Endothelial cell of umbilical vein (primary cell): ENCODE measurements at regions not wholly inside any gene's neighbourhood (a gene's known extent, or its start where the extent isn't known, plus 50 kb on each side); places are given as distances from the start of the nearest gene placed in this dataset.

ENCODE experiments used
- BruUV-seq: library from RNA; stranded (reverse); fragments of 400-500 nt; replicated peaks from 2 replicates; lab custom pipeline; 2021; lab: Mats Ljungman, UMichigan
- CTCF ChIA-PET: fragments of 300-600, 350-600 bp; sonication (Branson Sonifier 250); formaldehyde crosslinking; loops from one replicate; lab custom pipeline; 2021; ENCODE audit warnings: antibody characterized with exemption, inconsistent platforms; lab: Charles Lee
- POLR2A ChIA-PET: fragments of 300-600, 350-600 bp; sonication (Branson Sonifier 250); formaldehyde crosslinking; loops from one replicate; lab custom pipeline; 2021; ENCODE audit warnings: antibody characterized with exemption, inconsistent platforms; lab: Charles Lee
- DNase-seq: peaks from one replicate; pipeline ENCODE4 v3.0.0-alpha.2; 2011; ENCODE audit warnings: low read depth, low spot score
- FAIRE-seq: peaks from 2 replicates; lab custom pipeline; 2011; peaks lifted over from hg19 to GRCh38; lab: Jason Lieb, UNC
- H2AFZ ChIP-seq: 2 replicates; pipeline ENCODE4 v1.6.0; 2012; ENCODE audit warnings: low read depth, low read length, control low read depth, inconsistent platforms
- H3K27ac ChIP-seq: 2 replicates; pipeline ENCODE4 v1.5.1; 2011; ENCODE audit warnings: low read depth, mild to moderate bottlenecking, control low read depth, low read length, moderate library complexity; ENCODE audit not compliant: insufficient read depth
- H3K27me3 ChIP-seq, 2 experiments: 2 replicates each; pipeline versions ENCODE4 v1.6.0 to v1.6.1; 2011; ENCODE audit warnings: low read length in 2 of 2, mixed read lengths in 1 of 2; ENCODE audit not compliant: control insufficient read depth in 2 of 2, insufficient read depth in 2 of 2
- H3K36me3 ChIP-seq, 2 experiments: 2 replicates in 1 of 2; 3 replicates in 1 of 2; pipeline ENCODE4 v1.5.1; 2011; ENCODE audit warnings: low read length in 2 of 2, mild to moderate bottlenecking in 1 of 2, moderate library complexity in 1 of 2; ENCODE audit not compliant: control insufficient read depth in 2 of 2, insufficient read depth in 2 of 2; ENCODE audit errors: extremely low read depth in 1 of 2
- H3K4me1 ChIP-seq: 3 replicates; pipeline ENCODE4 v1.5.1; 2011; ENCODE audit warnings: mild to moderate bottlenecking, low read length; ENCODE audit not compliant: control insufficient read depth, insufficient read depth; ENCODE audit errors: extremely low read depth
- H3K4me2 ChIP-seq: 2 replicates; pipeline ENCODE4 v1.6.1; 2011; ENCODE audit warnings: low read length, control low read depth, mixed read lengths; ENCODE audit not compliant: insufficient read depth
- H3K4me3 ChIP-seq, 3 experiments: fragments of 200-600 bp in 1 of 3; sonication (generic), shearing (Covaris generic) in 1 of 3; replicated peaks in 1 of 3; 2 replicates each; pipeline ENCODE4 v1.5.1; 2011 to 2016; ENCODE audit warnings: control low read depth in 3 of 3, low read length in 3 of 3, mild to moderate bottlenecking in 2 of 3, inconsistent platforms in 1 of 3, low read depth in 1 of 3, moderate library complexity in 1 of 3; ENCODE audit not compliant: insufficient read depth in 1 of 3
- H3K79me2 ChIP-seq: 2 replicates; pipeline ENCODE4 v1.6.0; 2012; ENCODE audit warnings: low read length, inconsistent platforms; ENCODE audit not compliant: control insufficient read depth, insufficient read depth
- H3K9ac ChIP-seq: replicated peaks from 2 replicates; pipeline ENCODE3; 2011; ENCODE audit warnings: low read length, control low read depth; ENCODE audit not compliant: insufficient read depth; ENCODE audit errors: extremely low read depth
- H3K9me1 ChIP-seq: replicated peaks from 3 replicates; pipeline ENCODE4 v1.6.0; 2011; ENCODE audit warnings: mild to moderate bottlenecking, low read length; ENCODE audit not compliant: control insufficient read depth, insufficient read depth; ENCODE audit errors: extremely low read depth
- H3K9me3 ChIP-seq: replicated peaks from 2 replicates; pipeline ENCODE4 v1.5.1; 2012; ENCODE audit warnings: low read length, inconsistent platforms; ENCODE audit not compliant: control insufficient read depth, insufficient read depth
- H4K20me1 ChIP-seq: replicated peaks from 2 replicates; pipeline ENCODE3; 2011; ENCODE audit warnings: mild to moderate bottlenecking, low read length; ENCODE audit not compliant: control insufficient read depth, insufficient read depth; ENCODE audit errors: extremely low read depth
- CTCF ChIP-seq, 2 donors: IDR thresholded peaks; 1 replicate in 1 of 2; 2 replicates in 1 of 2; pipeline ENCODE4 v1.5.1; 2011; ENCODE audit warnings: low read length in 2 of 2, mild to moderate bottlenecking in 2 of 2, moderate library complexity in 2 of 2, control low read depth in 1 of 2, inconsistent platforms in 1 of 2, low read depth in 1 of 2; ENCODE audit not compliant: insufficient read depth in 1 of 2; ENCODE audit errors: extremely low read depth in 1 of 2
- EZH2 ChIP-seq: IDR thresholded peaks from 2 replicates; pipeline ENCODE4 v1.6.1; 2012; ENCODE audit warnings: borderline replicate concordance, low read depth, mild to moderate bottlenecking, moderate library complexity, low read length, inconsistent platforms; ENCODE audit not compliant: severe bottlenecking
- FOS ChIP-seq: IDR thresholded peaks from 2 replicates; pipeline ENCODE4 v1.6.1; 2011; ENCODE audit warnings: mild to moderate bottlenecking, low read length, moderate library complexity, borderline replicate concordance; ENCODE audit not compliant: insufficient read depth
- GATA2 ChIP-seq: IDR thresholded peaks from 2 replicates; pipeline ENCODE4 v1.7.0; 2011; ENCODE audit warnings: low read depth, mild to moderate bottlenecking, moderate library complexity, mixed read lengths, low read length; ENCODE audit not compliant: insufficient read length, insufficient read depth
- JUN ChIP-seq: IDR thresholded peaks from 2 replicates; pipeline ENCODE4 v1.6.1; 2011; ENCODE audit warnings: borderline replicate concordance, low read depth; ENCODE audit not compliant: insufficient read length, insufficient read depth
- MYC ChIP-seq: IDR thresholded peaks from one replicate; pipeline ENCODE4 v1.6.1; 2011; ENCODE audit warnings: mild to moderate bottlenecking, low read depth, low read length
- POLR2A ChIP-seq: IDR thresholded peaks from 2 replicates; pipeline ENCODE4 v1.6.1; 2012; ENCODE audit warnings: low read depth, mild to moderate bottlenecking, control low read depth, low read length
- POLR2AphosphoS5 ChIP-seq: IDR thresholded peaks from 2 replicates; pipeline ENCODE4 v1.6.1; 2012; ENCODE audit warnings: low read depth, mild to moderate bottlenecking, control low read depth, low read length, moderate library complexity; ENCODE audit not compliant: insufficient read depth
- dilution Hi-C: fragments of 300-500 bp; cut with MboI; formaldehyde crosslinking; loops from one replicate; pipeline ENCODE4 v1.15.0; 2019; ENCODE audit warnings: low sequenced_read_pairs; ENCODE audit not compliant: extremely low pct_ligation_motif_present
- intact Hi-C: fragments of 100-400 bp; cut with micrococcal nuclease; formaldehyde crosslinking; loops from one replicate; pipeline ENCODE4 v1.10.0; 2022
- TF ChIP-seq, protein P1 (sequence below): IDR thresholded peaks from 2 replicates; pipeline ENCODE4 v1.6.1; 2011; ENCODE audit not compliant: insufficient read depth, insufficient read length

- Histone ChIP-seq H3K9me1 (no peaks in the 10 kb centered on the region), H3K79me2 (no peaks in the 10 kb centered on the region), H3K9ac (no peak overlapping the region), H3K27me3 (no peaks in the 10 kb centered on the region), H4K20me1 (no peaks in the 10 kb centered on the region), H3K27ac (no peak overlapping the region), H3K9me3 (peaks cover 13% of the 10 kb centered on the region), H3K4me2 (no peak overlapping the region), H3K36me3 (no peaks in the 10 kb centered on the region), H2AFZ (no peak overlapping the region), H3K4me3 (no peak overlapping the region), H3K4me1 (no peaks in the 10 kb centered on the region)
- no peak for DNase-seq
- FAIRE-seq = no peak
- POLR2A ChIA-PET = no interaction called here
- BruUV-seq = no TSS peak
- CTCF ChIA-PET = no interaction called here
- dilution Hi-C loops = no loop called here
- TF ChIP-seq, protein P1, sequence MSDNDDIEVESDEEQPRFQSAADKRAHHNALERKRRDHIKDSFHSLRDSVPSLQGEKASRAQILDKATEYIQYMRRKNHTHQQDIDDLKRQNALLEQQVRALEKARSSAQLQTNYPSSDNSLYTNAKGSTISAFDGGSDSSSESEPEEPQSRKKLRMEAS = no peak
- no peak for TF ChIP-seq JUN
- TF ChIP-seq POLR2A = no peak
- no peak for TF ChIP-seq EZH2
- TF ChIP-seq POLR2AphosphoS5 = no peak
- no peak for TF ChIP-seq MYC
- TF ChIP-seq FOS = no peak
- no peak for TF ChIP-seq GATA2
- no peak for TF ChIP-seq CTCF (IDR thresholded peaks at IDR 0.05; ENCODE audit: extremely low read depth in 1 of 2, insufficient read depth in 1 of 2, low read depth in 1 of 2, low read length in 2 of 2)
- intact Hi-C loops = no loop called here
These were observed 472.3 kb downstream of the CDH26 start for GRCh38 chr20:60430516-60431001.
